ENCODE measurements at regions not wholly inside any gene's neighbourhood (a gene's known extent, or its start where the extent isn't known, plus 50 kb on each side); places are given as distances from the start of the nearest gene placed in this dataset.

- TF ChIP-seq CTCF (IDR thresholded peaks at IDR 0.05) (no peak), POLR2A (IDR thresholded peaks at IDR 0.05) (no peak), POLR2AphosphoS5 (IDR thresholded peaks at IDR 0.05; ENCODE audit: insufficient read depth in 1 of 2, low read depth in 1 of 2) (peak; percentile 20 to 93)
These were observed 155.4 kb upstream of the PDE3A start for GRCh38 chr12:20212658-20213555.
